ENCODE measurements at regions not wholly inside any gene's neighbourhood (a gene's known extent, or its start where the extent isn't known, plus 50 kb on each side); places are given as distances from the start of the nearest gene placed in this dataset.

DNA sequence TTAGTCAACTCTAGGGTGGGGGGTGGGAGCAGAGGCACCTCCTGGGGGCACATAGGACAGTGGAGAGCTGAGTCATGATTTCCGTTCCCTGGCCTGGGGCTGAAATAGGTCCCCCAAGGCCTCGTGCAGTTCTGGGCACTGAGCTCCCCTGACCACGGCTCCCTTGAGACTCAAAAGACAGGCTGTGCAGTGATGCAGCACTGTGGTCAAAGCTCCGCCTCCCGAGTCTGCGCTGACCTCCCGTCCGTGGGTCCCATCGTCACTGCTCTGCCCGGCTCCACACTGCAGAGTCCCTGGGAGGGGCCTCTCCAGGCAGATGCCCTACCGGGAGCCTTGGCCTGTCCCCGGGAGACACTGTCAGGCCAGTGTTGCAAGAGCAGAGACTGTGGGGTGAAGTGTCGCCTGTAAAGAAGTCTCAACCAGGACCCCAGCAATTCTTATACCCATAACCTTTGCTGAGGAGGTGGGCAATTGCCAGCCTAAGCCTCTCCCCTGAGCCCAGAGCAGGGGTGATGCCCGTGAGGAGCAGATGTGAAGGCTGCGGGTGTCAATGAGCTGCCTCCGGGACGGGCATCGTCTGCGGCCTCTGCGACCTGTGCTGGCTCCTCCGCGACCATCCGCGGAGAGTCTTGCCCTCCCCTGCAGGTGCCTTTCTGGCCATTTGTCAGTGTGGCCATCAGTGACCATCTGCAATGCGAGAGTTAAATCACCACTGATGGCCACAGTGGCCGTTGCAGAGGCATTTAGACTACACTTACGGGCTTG lies 877.3 kb downstream of the BRD1 start:
- TF ChIP-seq, protein P1, sequence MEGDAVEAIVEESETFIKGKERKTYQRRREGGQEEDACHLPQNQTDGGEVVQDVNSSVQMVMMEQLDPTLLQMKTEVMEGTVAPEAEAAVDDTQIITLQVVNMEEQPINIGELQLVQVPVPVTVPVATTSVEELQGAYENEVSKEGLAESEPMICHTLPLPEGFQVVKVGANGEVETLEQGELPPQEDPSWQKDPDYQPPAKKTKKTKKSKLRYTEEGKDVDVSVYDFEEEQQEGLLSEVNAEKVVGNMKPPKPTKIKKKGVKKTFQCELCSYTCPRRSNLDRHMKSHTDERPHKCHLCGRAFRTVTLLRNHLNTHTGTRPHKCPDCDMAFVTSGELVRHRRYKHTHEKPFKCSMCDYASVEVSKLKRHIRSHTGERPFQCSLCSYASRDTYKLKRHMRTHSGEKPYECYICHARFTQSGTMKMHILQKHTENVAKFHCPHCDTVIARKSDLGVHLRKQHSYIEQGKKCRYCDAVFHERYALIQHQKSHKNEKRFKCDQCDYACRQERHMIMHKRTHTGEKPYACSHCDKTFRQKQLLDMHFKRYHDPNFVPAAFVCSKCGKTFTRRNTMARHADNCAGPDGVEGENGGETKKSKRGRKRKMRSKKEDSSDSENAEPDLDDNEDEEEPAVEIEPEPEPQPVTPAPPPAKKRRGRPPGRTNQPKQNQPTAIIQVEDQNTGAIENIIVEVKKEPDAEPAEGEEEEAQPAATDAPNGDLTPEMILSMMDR (conservative IDR thresholded peaks at IDR 0.05; ENCODE audit: low read depth, low read length), result no peak
- TF ChIP-seq USF2 (IDR thresholded peaks at IDR 0.05; ENCODE audit: low read depth, low read length) (no peak), POLR2A (IDR thresholded peaks at IDR 0.05; ENCODE audit: low read depth, low read length) (no peak), CEBPB (IDR thresholded peaks at IDR 0.05; ENCODE audit: low read depth, low read length) (no peak), RFX5 (IDR thresholded peaks at IDR 0.05; ENCODE audit: low read depth, low read length) (no peak), RAD21 (IDR thresholded peaks at IDR 0.05; ENCODE audit: low read length) (no peak), MAFK (IDR thresholded peaks at IDR 0.05; ENCODE audit: low read depth, low read length) (no peak), SMC3 (IDR thresholded peaks at IDR 0.05; ENCODE audit: low read depth, low read length) (no peak), MXI1 (IDR thresholded peaks at IDR 0.05; ENCODE audit: borderline replicate concordance, low read depth, low read length) (no peak)

Measured in IMR-90 (cell line).